ENCODE measurements at regions not wholly inside any gene's neighbourhood (a gene's known extent, or its start where the extent isn't known, plus 50 kb on each side); places are given as distances from the start of the nearest gene placed in this dataset.
"Not testable (repeated sequence)": the region's sequence is repeated elsewhere in the genome, so short reads cannot be mapped to it uniquely, and the experiment has no call there.

- DNase-seq (ENCODE audit: low read depth in 3 of 3, low spot score in 1 of 3) = no peak
These were observed 148.4 kb upstream of the FOXA2 start for GRCh38 chr20:22732751-22733150.

DNA sequence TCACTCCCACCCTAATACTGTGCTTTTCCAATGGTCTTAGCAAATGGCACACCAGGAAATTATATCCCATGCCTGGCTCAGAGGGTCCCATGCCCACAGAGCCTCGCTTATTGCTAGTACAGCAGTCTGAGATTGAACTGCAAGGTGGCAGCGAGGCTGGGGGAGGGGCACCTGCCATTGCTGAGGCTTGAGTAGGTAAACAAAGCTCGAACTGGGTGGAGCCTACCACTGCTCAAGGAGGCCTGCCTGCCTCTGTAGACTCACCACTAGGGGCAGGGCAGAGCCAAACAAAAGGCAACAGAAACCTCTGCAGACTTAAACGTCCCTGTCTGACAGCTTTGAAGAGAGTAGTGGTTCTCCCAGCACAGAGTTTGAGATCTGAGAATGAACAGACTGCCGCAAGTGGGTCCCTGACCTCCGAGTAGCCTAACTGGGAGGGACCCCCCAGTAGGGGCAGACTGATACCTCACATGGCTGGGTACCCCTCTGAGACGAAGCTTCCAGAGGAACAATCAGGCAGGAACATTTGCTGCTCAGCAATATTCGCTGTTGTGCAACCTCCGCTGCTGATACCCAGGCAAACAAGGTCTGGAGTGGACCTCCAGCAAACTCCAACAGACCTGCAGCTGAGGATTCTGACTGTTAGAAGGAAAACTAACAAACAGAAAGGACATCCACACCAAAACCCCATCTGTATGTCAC lies 150.7 kb upstream of the FOXA2 start:
- DNase-seq (ENCODE audit: low read depth in 3 of 3, low spot score in 1 of 3) = not testable (repeated sequence)

DNA sequence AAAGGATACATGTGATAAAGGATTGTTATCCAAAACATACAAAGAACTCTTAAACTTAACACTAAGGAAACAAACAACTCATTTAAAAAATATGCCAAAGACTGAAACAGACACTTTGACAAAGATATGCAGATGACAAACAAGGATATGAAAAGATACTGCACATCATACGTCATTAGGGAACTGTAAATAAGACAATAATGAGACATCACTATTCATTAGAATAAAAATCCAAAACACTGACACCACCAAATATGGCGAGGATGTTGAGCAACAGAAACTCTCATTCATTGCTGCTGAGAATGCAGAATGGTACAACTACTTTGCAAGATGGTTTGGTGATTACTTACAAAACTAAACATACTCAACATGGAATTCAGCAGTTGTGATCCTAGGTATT lies 156.5 kb upstream of the FOXA2 start:
- no peak for DNase-seq (ENCODE audit: low read depth in 3 of 3, low spot score in 1 of 3)

GRCh38 chr20:22744341-22745193 lies 160.2 kb upstream of the FOXA2 start:
- DNase-seq (ENCODE audit: low read depth in 3 of 3, low spot score in 1 of 3) = no peak

- no peak for DNase-seq (ENCODE audit: low read depth in 3 of 3, low spot score in 1 of 3)
These were observed 160.8 kb upstream of the FOXA2 start for GRCh38 chr20:22745194-22745500.

DNA sequence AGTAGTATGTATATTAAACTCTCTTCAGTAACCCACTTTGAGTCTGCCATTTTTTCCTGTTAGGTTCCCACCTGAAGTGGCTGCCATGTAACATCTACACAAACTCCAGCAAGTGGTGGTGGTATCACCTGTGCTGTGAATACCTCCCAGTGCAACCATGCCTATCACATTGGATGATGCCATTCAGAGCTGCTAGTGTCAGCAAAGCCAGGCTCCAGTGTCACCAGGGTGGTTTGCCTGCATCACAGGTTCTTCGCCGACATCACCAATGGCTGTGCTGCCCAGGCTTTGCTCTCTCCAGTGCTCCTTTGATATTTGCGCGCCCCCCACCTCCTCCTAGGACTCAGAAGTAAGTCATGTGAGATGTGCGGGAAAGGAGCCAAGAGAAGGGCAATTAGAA lies 162.6 kb upstream of the FOXA2 start:
- DNase-seq (ENCODE audit: low read depth in 3 of 3, low spot score in 1 of 3) = no peak

- no peak for DNase-seq (ENCODE audit: low read depth in 3 of 3, low spot score in 1 of 3)
These were observed 168.0 kb upstream of the FOXA2 start for GRCh38 chr20:22752324-22752723.

GRCh38 chr20:22757424-22758183 lies 173.2 kb upstream of the FOXA2 start:
- no peak for DNase-seq (ENCODE audit: low read depth in 3 of 3, low spot score in 1 of 3)

DNA sequence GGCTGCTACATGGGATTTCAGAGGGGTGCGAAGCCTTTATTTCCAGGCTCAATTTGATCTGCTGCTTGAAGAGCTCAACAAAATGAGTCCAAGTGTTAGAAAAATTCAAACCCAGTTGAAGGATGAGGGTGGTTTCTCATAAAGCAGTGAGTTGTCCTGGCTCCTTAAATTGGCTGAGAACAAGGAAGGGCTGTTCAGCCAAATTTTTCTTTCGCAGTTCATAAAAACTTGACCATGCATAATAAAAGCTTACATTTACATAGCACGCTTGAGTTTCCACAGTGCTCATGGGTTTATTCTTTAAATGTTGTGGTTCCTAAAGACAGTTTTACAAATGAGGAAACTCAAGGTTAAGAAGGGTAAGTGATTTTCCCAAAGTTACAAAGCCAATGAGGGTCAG lies 174.4 kb upstream of the FOXA2 start:
- no peak for DNase-seq (ENCODE audit: low read depth in 3 of 3, low spot score in 1 of 3)

DNA sequence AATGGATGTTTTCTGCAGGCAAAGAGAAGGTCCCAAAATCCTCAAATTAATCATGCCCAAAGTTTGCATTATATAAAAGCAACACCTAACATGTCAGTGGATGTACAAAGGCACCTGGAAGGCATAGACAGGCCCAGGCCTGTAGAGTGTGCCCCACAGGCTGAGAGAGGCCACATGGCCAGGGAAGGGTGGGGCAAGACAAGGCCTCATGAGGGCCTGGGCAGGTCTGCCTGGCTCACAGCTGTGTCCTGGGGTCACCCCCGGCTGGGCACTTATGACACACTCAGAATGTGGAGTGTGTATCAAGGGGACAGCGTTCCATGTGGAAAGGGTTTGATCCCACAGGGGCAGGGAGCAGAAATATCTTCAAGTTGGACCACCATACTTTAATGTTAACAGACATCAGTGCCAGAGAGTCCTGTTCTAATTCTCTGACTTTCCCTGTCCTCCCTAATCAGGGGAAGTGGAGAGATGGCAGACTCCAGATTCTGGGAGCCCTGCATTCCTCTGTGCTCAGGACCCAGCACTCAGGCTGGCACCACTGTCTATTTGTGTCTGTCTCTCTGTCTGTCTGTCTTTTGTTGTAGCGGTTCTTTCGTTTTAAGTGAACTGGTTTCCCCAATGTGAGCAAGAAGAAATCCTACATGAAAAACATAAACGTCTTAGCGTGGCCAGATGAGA lies 178.3 kb upstream of the FOXA2 start:
- no peak for DNase-seq (ENCODE audit: low read depth in 3 of 3, low spot score in 1 of 3)

GRCh38 chr20:22763257-22763906 lies 179.0 kb upstream of the FOXA2 start:
- DNase-seq (ENCODE audit: low read depth in 3 of 3, low spot score in 1 of 3) = no peak

GRCh38 chr20:22768266-22769178 lies 184.2 kb upstream of the FOXA2 start:
- DNase-seq (ENCODE audit: low read depth in 3 of 3, low spot score in 1 of 3) = no peak

- no peak for DNase-seq (ENCODE audit: low read depth in 3 of 3, low spot score in 1 of 3)
These were observed 185.9 kb upstream of the FOXA2 start for GRCh38 chr20:22770241-22770800.

DNA sequence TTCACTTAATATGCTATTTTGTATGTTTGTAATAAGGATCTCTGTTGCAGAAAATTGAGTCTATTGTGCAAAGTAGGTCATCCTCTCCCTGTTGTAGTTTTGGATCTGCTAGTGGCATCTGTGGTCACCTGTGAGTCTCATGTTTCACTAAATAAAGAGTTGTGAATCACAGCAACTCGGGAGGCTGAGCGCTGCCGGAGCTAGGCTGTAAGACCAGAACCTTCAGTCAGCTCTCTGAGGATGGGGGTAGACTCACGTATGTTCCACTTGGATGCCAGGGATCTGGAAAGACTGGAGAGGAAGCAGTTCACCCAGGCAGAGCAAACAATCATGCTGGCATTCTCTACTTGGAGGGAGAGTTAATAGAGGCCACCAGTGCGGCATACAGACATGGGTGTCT lies 187.3 kb upstream of the FOXA2 start:
- DNase-seq (ENCODE audit: low read depth in 3 of 3, low spot score in 1 of 3) = no peak

DNA sequence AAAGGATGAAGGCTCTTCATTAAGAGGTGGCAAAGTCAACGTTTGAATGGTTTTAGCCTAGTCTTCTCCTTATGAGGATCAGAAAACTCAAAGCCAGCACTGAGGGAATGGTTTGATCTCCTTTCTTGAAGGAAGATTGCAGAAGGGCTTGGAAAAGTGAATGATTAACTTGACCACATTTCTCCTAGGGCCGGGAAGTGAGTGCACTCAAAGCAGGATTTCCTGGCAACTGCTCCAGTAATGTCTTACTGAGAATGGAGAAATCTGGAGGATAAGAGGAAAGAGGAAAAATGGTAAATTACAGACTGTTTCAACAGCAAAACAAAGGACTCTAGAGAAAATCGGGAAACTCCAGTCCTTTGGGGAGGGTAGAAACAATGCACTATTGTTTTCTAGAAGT lies 189.0 kb upstream of the FOXA2 start:
- no peak for DNase-seq (ENCODE audit: low read depth in 3 of 3, low spot score in 1 of 3)

DNA sequence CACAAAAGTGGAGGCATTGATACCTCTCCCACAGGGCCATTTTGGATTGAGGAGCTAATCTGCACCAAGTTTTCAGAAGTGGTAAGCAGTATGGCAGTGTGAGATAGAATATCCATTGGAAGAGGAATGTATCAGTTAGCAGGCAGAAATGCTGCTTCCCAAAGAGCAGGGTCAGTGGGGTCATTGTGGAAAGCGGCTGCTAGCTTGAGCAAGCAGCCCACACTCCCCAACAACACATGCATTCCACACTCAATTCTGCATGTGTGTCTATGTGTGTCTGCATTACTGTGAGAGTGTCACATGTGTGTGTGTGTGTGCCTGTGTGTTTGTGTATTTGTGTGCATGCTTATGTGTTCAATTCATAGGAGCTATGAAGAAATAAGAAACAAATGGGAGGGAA lies 190.9 kb upstream of the FOXA2 start:
- no peak for DNase-seq (ENCODE audit: low read depth in 3 of 3, low spot score in 1 of 3)

- no peak for DNase-seq (ENCODE audit: low read depth in 3 of 3, low spot score in 1 of 3)
These were observed 191.3 kb upstream of the FOXA2 start for GRCh38 chr20:22775671-22776139.

- no peak for DNase-seq (ENCODE audit: low read depth in 3 of 3, low spot score in 1 of 3)
These were observed 192.0 kb upstream of the FOXA2 start for GRCh38 chr20:22776369-22776768.

- no peak for DNase-seq (ENCODE audit: low read depth in 3 of 3, low spot score in 1 of 3)
These were observed 195.5 kb upstream of the FOXA2 start for GRCh38 chr20:22779878-22780277.

DNA sequence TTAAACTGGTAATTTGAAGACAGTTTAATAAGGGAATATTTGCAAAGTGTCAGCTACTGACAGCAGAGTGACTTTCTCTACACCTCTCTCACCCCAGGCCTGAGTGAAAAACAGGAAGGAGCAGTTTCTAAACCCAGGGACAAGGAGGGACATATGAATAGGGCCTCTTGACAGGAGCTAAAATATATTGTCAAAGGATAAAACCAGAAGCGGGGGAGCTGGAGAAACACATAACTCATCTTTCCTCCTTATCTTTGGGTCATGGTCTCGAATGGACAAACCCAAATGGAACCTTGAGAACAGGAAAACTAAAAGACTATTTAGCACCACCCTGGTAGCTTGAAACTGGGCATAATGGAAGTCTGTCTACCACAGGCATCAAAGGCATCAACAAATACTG lies 197.5 kb upstream of the FOXA2 start:
- DNase-seq (ENCODE audit: low read depth in 3 of 3, low spot score in 1 of 3) = no peak

All from stimulated activated CD4-positive, alpha-beta T cell treated with anti-CD3 and anti-CD28 coated beads, TNF-alpha, amount 100 ng/mL, for 1 hour (primary cell).